Prostate gland (tissue), 2 donors: ENCODE measurements at regions not wholly inside any gene's neighbourhood (a gene's known extent, or its start where the extent isn't known, plus 50 kb on each side); places are given as distances from the start of the nearest gene placed in this dataset.
"Not testable (repeated sequence)": the region's sequence is repeated elsewhere in the genome, so short reads cannot be mapped to it uniquely, and the experiment has no call there.

Experiments
- DNase-seq: peaks from one replicate; pipeline ENCODE4 v3.0.0-alpha.2; 2019; ENCODE audit warnings: low spot score
- H3K27ac ChIP-seq, 2 donors: fragments of 200-600 bp; sonication (generic); 2 replicates each; pipeline ENCODE4 v1.5.1; 2017 to 2019
- H3K27me3 ChIP-seq: fragments of 200-600 bp; sonication (generic); replicated peaks from 2 replicates; pipeline ENCODE4 v1.5.1; 2019; ENCODE audit not compliant: insufficient read depth
- H3K36me3 ChIP-seq, 2 donors: fragments of 200-600 bp; sonication (generic); 1 replicate in 1 of 2; 2 replicates in 1 of 2; pipeline versions ENCODE4 v1.5.1 to v1.8.1; 2017 to 2019
- H3K4me1 ChIP-seq: fragments of 200-600 bp; sonication (generic); replicated peaks from 2 replicates; pipeline ENCODE4 v1.5.1; 2019
- H3K4me3 ChIP-seq, 2 donors: fragments of 200-600 bp; sonication (generic); 2 replicates each; pipeline ENCODE4 v1.5.1; 2017 to 2019
- H3K9me3 ChIP-seq: fragments of 200-600 bp; sonication (generic); 2 replicates; pipeline ENCODE4 v1.5.1; 2017
- CTCF ChIP-seq, 4 experiments: fragments of 200-600 bp in 2 of 4; fragments of 450-650 bp in 2 of 4; sonication (generic) in 2 of 4; IDR thresholded peaks; 1 replicate in 3 of 4; 2 replicates in 1 of 4; pipeline ENCODE4 v1.5.1; 2016 to 2019; ENCODE audit warnings: antibody characterized with exemption in 4 of 4, mild to moderate bottlenecking in 2 of 4, moderate library complexity in 2 of 4
- POLR2A ChIP-seq: fragments of 450-650 bp; IDR thresholded peaks from one replicate; pipeline ENCODE4 v1.6.1; 2016; ENCODE audit warnings: antibody characterized with exemption, mild to moderate bottlenecking
- POLR2AphosphoS5 ChIP-seq: sonication (generic); formaldehyde crosslinking; IDR thresholded peaks from one replicate; pipeline ENCODE4 v1.6.1; 2017; ENCODE audit warnings: antibody characterized with exemption
- WGBS: methylation state at CpG from one replicate; pipeline ENCODE4 v1.1.5; 2018; 5-methylcytosine and 5-hydroxymethylcytosine counted together
- intact Hi-C: fragments of 100-400 bp; cut with DNase I; formaldehyde crosslinking; loops from one replicate; pipeline ENCODE4 v1.14.2; 2022

GRCh38 chr15:79157631-79158592, 67.3 kb upstream of the RASGRF1 start:
- 79% methylated on average over 13 of the region's 13 CpGs for WGBS
- no peaks in the 10 kb centered on the region for H3K36me3 ChIP-seq
- H3K4me3 ChIP-seq: no peak overlapping the region
- H3K4me1 ChIP-seq: no peaks in the 10 kb centered on the region
- DNase-seq: no peak
- H3K9me3 ChIP-seq: no peaks in the 10 kb centered on the region
- no peaks in the 10 kb centered on the region for H3K27me3 ChIP-seq
- intact Hi-C loops: no loop called here
- TF ChIP-seq POLR2A (no peak), CTCF (IDR thresholded peaks at IDR 0.05) (no peak)
- H3K27ac ChIP-seq: no peak overlapping the region

- intact Hi-C loops: no loop called here
- H3K4me3 ChIP-seq: no peak overlapping the region
- no peak overlapping the region for H3K27ac ChIP-seq
- WGBS: 80% methylated on average over 7 of the region's 7 CpGs
- H3K4me1 ChIP-seq: no peaks in the 10 kb centered on the region
- no peaks in the 10 kb centered on the region for H3K36me3 ChIP-seq
- H3K9me3 ChIP-seq: no peaks in the 10 kb centered on the region
- TF ChIP-seq CTCF (IDR thresholded peaks at IDR 0.05): no peak
- TF ChIP-seq POLR2A: no peak
- TF ChIP-seq POLR2AphosphoS5: no peak
- no peak for DNase-seq
- no peaks in the 10 kb centered on the region for H3K27me3 ChIP-seq
Observed at GRCh38 chr15:79156704-79157375, 66.3 kb upstream of the RASGRF1 start.

- Histone ChIP-seq H3K4me3 (no peak overlapping the region), H3K27me3 (no peaks in the 10 kb centered on the region), H3K9me3 (no peaks in the 10 kb centered on the region), H3K4me1 (no peaks in the 10 kb centered on the region), H3K36me3 (no peaks in the 10 kb centered on the region), H3K27ac (no peak overlapping the region)
- WGBS: 15% methylated on average over 9 of the region's 9 CpGs
- intact Hi-C loops: no loop called here
- DNase-seq: no peak
- TF ChIP-seq POLR2A (no peak), CTCF (IDR thresholded peaks at IDR 0.05) (no peak), POLR2AphosphoS5 (no peak)
Observed at GRCh38 chr15:79154483-79155135, 64.0 kb upstream of the RASGRF1 start.

DNA sequence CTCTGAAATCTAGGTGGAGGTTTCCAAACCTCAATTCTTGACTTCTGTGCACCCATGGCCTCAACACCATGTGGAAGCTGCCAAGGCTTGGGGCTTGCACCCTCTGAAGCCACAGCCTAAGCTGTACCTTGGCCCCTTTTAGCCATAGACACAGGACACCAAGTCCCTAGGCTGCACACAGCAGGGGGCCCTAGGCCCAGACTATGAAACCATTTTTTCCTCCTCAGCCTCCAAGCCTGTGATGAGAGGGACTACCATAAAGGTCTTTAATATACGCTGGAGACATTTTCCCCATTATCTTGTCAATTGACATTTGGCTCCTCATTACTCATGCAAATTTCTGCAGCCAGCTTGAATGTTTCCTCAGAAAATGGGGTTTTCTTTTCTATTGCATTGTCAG, 53.7 kb upstream of the RASGRF1 start:
- H3K27me3 ChIP-seq, H3K9me3 ChIP-seq, DNase-seq, H3K4me1 ChIP-seq, H3K27ac ChIP-seq, intact Hi-C loops, H3K4me3 ChIP-seq, H3K36me3 ChIP-seq: not testable (repeated sequence)
- 100% methylated on average over 1 of the region's 1 CpG for WGBS

GRCh38 chr15:79140846-79141570, 50.4 kb upstream of the RASGRF1 start:
- Histone ChIP-seq H3K36me3 (no peaks in the 10 kb centered on the region), H3K27me3 (no peaks in the 10 kb centered on the region), H3K9me3 (no peaks in the 10 kb centered on the region), H3K4me1 (no peaks in the 10 kb centered on the region), H3K4me3 (no peak overlapping the region), H3K27ac (no peak overlapping the region)
- TF ChIP-seq POLR2AphosphoS5 (no peak), POLR2A (no peak), CTCF (IDR thresholded peaks at IDR 0.05) (no peak)
- DNase-seq: no peak
- intact Hi-C loops: no loop called here
- 27% methylated on average over 1 of the region's 1 CpG for WGBS
